ENCODE measurements at regions not wholly inside any gene's neighbourhood (a gene's known extent, or its start where the extent isn't known, plus 50 kb on each side); places are given as distances from the start of the nearest gene placed in this dataset.
"Not testable (repeated sequence)": the region's sequence is repeated elsewhere in the genome, so short reads cannot be mapped to it uniquely, and the experiment has no call there.

DNA sequence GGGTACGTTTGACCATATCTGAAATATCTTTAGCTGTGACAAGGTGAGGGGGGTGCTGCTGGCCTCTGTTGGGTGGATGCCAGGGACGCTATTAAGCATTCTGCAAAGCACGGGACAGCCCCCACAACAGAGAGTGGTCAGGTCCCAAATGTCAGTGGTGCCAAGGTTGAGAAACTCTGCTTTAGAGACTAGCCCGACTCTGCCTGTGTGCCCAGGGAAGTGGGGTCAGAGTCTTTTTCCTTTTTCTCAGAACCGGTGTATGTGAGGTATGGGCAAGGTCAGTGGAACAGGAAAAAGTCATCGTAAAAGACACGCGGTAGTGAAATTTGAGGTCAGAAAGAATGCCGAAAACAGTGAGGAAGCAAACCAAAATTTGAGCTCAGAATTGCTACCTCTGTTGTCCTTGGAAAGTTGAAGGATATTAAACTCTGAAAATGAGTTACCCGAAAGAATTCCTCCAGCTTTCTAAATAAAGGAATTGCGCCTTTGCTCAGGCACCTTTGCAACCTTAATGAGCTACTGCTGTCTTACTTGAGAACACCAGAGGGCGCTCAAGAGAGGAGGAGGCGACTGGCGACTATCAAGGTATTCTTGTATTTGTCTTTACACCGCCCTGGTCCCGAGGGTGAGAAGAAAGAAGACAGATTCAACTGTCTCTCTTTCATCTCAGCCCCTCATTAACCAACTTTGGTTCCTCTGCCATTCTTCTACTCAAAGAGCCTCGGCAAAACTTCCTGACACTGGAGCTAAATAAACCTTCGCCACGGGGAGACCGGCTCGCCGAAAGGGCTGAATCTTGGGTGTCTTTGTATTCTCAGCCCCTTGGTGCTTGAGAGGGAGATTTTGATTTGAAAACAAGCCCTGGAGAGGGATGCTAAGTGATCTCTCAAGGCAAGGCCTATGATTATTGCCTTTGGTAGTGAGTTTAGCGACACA, 85.4 kb upstream of the OLIG2 start:
- DNase-seq (ENCODE audit: low read depth): no peak

DNA sequence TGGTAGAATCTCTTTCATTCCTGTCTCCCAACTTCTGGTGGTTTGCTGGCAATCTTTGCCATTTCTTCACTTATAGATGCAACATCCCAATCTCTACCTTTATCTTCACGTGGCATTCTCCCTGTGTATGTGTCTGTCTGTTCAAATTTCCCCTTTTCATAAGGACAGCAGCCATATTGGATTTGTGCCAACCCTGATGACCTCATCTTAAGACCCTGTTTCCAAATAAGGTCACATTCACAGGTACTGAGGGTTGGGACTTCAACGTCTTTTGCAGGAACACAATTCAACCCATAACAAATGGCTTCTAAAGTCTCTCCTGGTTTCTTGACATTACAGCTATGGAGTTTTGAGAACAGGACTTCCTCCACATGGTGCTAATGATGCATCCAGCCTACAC, 84.5 kb upstream of the OLIG2 start:
- no peak for DNase-seq (ENCODE audit: low read depth)

DNA sequence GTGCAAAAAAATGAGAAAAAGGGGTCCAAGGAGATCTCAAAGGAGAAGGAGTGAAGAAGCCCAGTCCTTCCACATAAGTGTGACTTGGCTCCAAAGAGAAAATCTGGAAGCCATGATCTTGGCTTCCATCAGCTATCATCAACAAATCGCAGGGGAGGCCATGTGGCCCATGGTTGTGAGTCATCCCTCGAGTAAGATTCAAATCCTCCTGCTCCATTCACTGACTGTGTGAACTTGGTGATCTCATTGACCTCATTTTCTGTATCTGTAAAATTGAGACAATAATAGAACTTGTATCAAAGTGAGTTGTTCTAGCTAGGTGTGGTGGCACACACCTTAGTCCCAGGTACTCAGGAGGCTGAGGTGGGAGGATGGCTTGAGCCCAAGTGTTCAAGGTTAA, 79.1 kb upstream of the OLIG2 start:
- DNase-seq (ENCODE audit: low read depth): no peak

DNA sequence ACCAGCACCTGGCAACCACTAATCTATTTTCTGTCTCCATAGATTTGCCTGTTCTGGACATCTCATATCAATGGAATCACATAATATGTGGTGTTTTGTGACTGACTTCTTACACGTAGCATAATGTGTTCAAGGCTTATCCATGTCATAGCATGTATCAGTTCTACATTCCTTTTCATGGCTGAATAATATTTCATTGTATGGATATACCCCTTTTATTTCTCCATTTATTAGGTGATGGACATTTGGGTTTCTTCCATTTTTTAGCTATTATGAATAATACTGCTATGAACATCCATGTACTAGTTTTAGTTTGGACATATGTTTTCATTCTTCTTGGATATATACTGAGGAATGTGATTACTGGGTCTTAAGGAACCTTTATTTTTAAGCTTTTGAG, 78.0 kb upstream of the OLIG2 start:
- no peak for DNase-seq (ENCODE audit: low read depth)

DNA sequence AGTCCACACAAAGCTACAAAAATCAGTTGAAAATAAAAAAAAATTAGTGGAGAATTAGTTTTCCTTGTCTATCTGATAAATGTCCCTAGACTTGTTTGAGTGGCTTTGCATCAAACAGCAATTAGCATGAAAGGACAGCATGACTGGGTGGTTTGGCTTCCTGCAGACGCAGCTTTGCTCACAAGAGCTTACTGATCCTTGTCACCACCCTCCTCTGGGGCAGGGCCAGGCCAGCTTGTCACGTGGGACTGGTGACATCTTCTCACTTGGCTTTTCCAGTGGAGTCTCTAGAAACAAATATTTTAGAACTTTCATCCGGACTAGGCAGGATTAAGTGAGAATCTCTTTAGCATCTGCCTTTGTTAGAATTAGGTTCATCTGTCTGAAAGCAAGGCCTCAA, 76.0 kb upstream of the OLIG2 start:
- no peak for DNase-seq (ENCODE audit: low read depth)

- no peak for DNase-seq (ENCODE audit: low read depth)
Measured at GRCh38 chr21:32951041-32951440, 74.7 kb upstream of the OLIG2 start.

- no peak for DNase-seq (ENCODE audit: low read depth)
Measured at GRCh38 chr21:32954353-32954752, 71.4 kb upstream of the OLIG2 start.

DNA sequence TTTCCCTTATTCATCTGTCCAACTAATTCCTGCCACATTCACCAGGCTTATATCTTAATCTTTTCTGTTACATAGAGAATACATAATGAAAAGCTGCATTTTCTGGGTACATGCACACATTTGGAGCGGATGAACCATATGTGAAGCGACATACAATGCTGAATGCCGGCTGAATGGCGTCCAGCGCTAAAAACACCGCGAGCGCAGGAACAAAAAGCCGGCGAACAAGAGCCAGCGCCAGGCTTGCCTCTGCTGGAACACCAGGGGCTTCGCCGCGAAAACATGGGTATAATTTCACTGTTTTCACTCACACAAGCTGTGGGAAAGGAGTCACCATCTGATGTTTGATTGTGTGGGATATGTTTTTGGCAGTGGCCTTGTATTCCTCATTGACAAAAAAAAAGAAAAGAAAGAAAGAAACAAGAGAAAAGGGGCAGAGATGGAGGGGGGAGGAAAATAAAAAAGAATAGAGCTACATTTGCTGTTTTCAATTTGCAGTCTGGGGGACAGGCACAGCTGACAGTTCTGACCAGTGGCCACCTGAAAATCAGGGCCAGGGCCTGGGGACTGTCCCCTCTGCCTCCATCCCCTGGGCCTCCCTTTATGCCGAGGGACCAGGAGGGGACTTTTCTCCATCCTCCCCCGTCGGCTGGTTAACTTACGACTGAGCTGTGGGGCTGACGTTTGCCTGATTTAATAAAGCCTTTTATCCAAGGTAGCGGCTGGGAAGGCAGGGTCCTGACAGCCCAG, 70.2 kb upstream of the OLIG2 start:
- no peak for DNase-seq (ENCODE audit: low read depth)

DNA sequence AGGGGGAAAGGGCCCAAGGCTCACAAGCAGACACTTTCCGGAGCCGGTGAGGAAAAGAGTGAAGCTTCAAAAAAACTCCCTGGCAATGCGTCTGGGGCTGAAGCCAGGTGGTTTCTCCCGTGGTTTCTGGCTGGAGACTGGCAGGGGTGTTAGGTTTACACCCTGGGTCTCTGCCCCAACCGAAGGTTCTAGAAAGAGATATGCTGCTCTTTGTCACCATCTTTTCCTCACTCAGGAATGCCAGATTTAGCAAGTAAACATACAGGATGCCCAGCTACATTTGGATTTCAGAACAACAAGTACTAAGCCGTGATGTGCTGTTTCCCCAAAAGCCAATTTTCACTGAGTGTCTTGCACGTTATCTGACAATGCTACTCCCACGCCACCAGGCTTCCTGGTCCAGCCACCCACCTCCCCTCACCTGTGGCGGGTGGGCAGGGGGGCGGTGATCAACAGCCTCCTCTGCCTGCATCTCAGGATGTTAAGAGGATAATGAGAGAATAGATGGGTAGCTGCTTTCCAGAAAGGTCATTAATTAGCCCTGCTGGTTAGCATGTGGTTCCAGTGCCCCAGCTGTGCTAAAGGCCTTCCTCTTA, 69.6 kb upstream of the OLIG2 start:
- no peak for DNase-seq (ENCODE audit: low read depth)

- DNase-seq (ENCODE audit: low read depth): no peak
Measured at GRCh38 chr21:32957545-32957944, 68.2 kb upstream of the OLIG2 start.

DNA sequence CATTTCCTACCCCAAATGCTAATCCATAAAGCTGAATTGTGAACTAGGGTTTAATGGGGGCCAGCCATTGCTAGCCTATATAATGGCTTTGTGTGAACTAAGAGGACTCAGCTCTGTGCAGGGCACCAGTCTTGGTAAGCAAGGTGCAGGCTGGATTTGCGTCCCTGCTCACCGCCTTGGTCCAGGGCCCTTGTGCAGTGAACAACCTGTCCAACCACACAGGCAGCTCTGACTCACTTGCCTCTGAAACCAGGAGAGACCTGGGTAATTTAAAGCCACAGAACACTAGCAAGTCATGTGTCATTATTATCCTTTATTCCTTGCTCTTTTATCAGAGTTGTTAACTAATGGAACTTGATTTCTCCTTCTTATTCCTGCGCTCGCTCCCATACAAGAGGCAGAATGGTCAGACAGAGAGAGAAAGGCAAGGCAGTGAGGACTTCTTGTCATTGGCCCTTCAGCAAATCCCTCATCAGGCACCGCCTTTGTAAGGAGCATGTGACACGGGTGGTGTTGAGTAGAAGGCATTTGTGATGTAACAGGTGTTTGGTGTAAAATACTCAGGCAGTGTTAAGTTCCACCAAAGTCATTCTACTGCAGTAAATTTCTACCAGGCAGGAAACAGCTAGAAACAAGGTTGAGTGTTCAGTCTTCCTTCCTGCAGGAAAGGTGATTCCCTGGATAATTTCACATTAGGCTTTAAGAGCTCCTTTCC, 67.3 kb upstream of the OLIG2 start:
- DNase-seq (ENCODE audit: low read depth): no peak

GRCh38 chr21:32962268-32962667, 63.5 kb upstream of the OLIG2 start:
- no peak for DNase-seq (ENCODE audit: low read depth)

GRCh38 chr21:32965129-32965680, 60.5 kb upstream of the OLIG2 start:
- no peak for DNase-seq (ENCODE audit: low read depth)

GRCh38 chr21:32966120-32966519, 59.6 kb upstream of the OLIG2 start:
- DNase-seq (ENCODE audit: low read depth): no peak

DNA sequence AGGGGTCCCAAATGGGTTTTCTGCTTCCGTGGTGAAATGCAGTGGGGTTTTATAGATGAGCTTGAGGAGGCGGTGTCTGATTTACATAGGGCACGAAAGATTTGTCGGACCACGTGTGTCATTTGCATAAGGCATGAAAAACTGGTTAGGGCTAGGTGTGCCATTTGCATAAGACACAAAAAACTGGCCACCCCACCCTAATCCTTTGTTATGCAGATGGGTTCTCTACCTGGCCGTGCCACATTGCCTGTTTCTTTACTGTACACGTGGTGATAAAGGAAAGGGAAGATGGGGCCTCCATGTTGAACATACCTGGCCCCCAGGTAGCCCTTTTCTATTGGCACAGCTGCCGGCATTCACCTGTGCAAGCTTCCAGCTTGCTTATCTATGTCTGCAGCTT, 57.6 kb upstream of the OLIG2 start:
- not testable (repeated sequence) for DNase-seq (ENCODE audit: low read depth)

DNA sequence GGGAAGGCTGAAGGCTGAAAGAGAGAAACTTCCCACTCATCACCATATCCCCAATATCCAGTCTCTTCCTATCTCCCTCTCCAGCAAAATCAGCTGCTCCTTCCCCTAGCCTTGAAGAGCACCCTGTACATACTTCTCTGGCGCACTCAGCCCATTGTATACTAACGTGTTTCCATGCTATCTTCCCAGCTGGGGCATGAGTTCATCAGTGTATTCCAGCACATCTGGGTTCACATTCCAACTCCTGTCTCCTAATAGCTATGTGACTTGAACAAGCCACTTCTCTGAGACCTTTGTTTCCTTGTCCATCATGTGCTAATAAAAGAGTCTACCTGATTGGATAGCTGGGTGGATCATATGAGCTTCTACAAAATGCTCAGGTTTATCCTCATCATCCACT, 51.1 kb upstream of the OLIG2 start:
- DNase-seq (ENCODE audit: low read depth): no peak

GRCh38 chr21:32975811-32976431, 49.8 kb upstream of the OLIG2 start:
- DNase-seq (ENCODE audit: low read depth): no peak
